NOMO-1 treated with DMSO at 0.1 percent for 48 hours (cell line): ENCODE measurements at regions not wholly inside any gene's neighbourhood (a gene's known extent, or its start where the extent isn't known, plus 50 kb on each side); places are given as distances from the start of the nearest gene placed in this dataset.
"Not testable (repeated sequence)": the region's sequence is repeated elsewhere in the genome, so short reads cannot be mapped to it uniquely, and the experiment has no call there.

Experiments
- DNase-seq: peaks from one replicate; lab custom pipeline; 2025; ENCODE audit not compliant: unreplicated experiment; lab: John Stamatoyannopoulos, UW

GRCh38 chr3:106510206-106510605 is 641.4 kb upstream of the CBLB start:
- DNase-seq: no peak

- DNase-seq: no peak
Observed at GRCh38 chr3:106512846-106513245, 644.0 kb upstream of the CBLB start.

- no peak for DNase-seq
Observed at GRCh38 chr3:106514431-106514830, 645.6 kb upstream of the CBLB start.

GRCh38 chr3:106518516-106518915 is 649.7 kb upstream of the CBLB start:
- no peak for DNase-seq

GRCh38 chr3:106522397-106522796 is 653.6 kb upstream of the CBLB start:
- DNase-seq: no peak

GRCh38 chr3:106528932-106529331 is 660.1 kb upstream of the CBLB start:
- no peak for DNase-seq

- DNase-seq: no peak
Observed at GRCh38 chr3:106529738-106530137, 660.9 kb upstream of the CBLB start.

GRCh38 chr3:106530367-106530766 is 661.6 kb upstream of the CBLB start:
- DNase-seq: peak; percentile 27

GRCh38 chr3:106531771-106532329 is 663.0 kb upstream of the CBLB start:
- not testable (repeated sequence) for DNase-seq

GRCh38 chr3:106533093-106533787 is 664.4 kb upstream of the CBLB start:
- DNase-seq: peak; percentile 23

GRCh38 chr3:106533788-106534160 is 665.0 kb upstream of the CBLB start:
- DNase-seq: no peak

- DNase-seq: peak; percentile 81
Observed at GRCh38 chr3:106534206-106534605, 665.4 kb upstream of the CBLB start.

GRCh38 chr3:106540743-106541142 is 671.9 kb upstream of the CBLB start:
- DNase-seq: no peak

- no peak for DNase-seq
Observed at GRCh38 chr3:106542101-106542769, 673.4 kb upstream of the CBLB start.

GRCh38 chr3:106552351-106553043 is 683.7 kb upstream of the CBLB start:
- DNase-seq: no peak

GRCh38 chr3:106560451-106560966 is 691.7 kb upstream of the CBLB start:
- peak; percentile 86 for DNase-seq

- peak; percentile 32 for DNase-seq
Observed at GRCh38 chr3:106566277-106566676, 697.5 kb upstream of the CBLB start.

GRCh38 chr3:106570426-106570825 is 701.6 kb upstream of the CBLB start:
- no peak for DNase-seq

GRCh38 chr3:106573605-106574004 is 704.8 kb upstream of the CBLB start:
- no peak for DNase-seq

GRCh38 chr3:106575029-106575428 is 706.2 kb upstream of the CBLB start:
- no peak for DNase-seq

GRCh38 chr3:106577241-106577640 is 708.4 kb upstream of the CBLB start:
- DNase-seq: no peak

GRCh38 chr3:106578911-106579310 is 710.1 kb upstream of the CBLB start:
- no peak for DNase-seq
